ENCODE measurements at regions not wholly inside any gene's neighbourhood (a gene's known extent, or its start where the extent isn't known, plus 50 kb on each side); places are given as distances from the start of the nearest gene placed in this dataset.

DNA sequence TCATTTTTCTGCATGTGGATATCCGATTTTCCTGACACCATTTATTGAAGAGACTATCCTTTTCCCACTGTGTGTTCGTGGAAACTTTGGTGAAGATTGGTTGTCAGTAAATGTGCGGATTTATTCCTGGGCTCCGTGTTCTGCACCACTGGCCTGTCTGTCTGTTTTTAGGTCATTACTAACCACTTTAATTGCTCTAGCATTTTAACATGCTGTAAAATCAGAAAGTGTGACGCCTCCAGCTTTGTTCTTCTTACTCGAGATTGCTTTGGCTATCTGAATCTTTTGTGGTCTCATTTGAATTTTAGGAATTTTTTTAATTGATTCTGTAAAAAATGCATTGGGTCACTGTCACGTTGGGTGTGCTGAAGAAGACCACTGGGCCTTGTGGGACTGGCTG lies 1458.7 kb downstream of the AACS start:
- no peak for TF ChIP-seq POLR2A (IDR thresholded peaks at IDR 0.05)
- TF ChIP-seq, protein P1, sequence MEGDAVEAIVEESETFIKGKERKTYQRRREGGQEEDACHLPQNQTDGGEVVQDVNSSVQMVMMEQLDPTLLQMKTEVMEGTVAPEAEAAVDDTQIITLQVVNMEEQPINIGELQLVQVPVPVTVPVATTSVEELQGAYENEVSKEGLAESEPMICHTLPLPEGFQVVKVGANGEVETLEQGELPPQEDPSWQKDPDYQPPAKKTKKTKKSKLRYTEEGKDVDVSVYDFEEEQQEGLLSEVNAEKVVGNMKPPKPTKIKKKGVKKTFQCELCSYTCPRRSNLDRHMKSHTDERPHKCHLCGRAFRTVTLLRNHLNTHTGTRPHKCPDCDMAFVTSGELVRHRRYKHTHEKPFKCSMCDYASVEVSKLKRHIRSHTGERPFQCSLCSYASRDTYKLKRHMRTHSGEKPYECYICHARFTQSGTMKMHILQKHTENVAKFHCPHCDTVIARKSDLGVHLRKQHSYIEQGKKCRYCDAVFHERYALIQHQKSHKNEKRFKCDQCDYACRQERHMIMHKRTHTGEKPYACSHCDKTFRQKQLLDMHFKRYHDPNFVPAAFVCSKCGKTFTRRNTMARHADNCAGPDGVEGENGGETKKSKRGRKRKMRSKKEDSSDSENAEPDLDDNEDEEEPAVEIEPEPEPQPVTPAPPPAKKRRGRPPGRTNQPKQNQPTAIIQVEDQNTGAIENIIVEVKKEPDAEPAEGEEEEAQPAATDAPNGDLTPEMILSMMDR (IDR thresholded peaks at IDR 0.05): no peak

Data from prostate gland (tissue), 2 donors.